ENCODE measurements at regions not wholly inside any gene's neighbourhood (a gene's known extent, or its start where the extent isn't known, plus 50 kb on each side); places are given as distances from the start of the nearest gene placed in this dataset.

DNA sequence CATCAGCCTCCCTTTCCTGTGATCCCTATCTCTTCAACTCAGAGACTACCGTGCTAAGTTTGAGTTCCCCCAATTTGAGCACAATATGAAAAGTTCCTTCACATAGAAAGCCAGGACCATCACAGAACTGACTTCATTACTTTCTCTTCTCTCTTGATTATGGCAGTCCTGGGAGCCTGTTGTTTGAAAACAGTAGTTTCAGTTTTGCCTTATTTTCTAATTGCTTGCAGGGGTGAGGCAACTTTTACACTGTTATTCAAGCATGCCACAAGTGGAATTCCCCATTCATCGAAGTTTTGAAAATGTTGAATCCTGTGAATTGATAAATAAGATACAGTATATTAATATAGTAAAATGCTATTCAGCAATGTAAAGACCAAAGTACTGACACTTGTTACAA is 569.7 kb upstream of the MARCKS start:
- H3K4me1 ChIP-seq = no peaks in the 10 kb centered on the region
- H3K27me3 ChIP-seq = no peaks in the 10 kb centered on the region
- H3K9me3 ChIP-seq = no peaks in the 10 kb centered on the region
- no peaks in the 10 kb centered on the region for H3K36me3 ChIP-seq
- no peak overlapping the region for H3K4me3 ChIP-seq
- H3K27ac ChIP-seq = no peak overlapping the region
- TF ChIP-seq, protein P1, sequence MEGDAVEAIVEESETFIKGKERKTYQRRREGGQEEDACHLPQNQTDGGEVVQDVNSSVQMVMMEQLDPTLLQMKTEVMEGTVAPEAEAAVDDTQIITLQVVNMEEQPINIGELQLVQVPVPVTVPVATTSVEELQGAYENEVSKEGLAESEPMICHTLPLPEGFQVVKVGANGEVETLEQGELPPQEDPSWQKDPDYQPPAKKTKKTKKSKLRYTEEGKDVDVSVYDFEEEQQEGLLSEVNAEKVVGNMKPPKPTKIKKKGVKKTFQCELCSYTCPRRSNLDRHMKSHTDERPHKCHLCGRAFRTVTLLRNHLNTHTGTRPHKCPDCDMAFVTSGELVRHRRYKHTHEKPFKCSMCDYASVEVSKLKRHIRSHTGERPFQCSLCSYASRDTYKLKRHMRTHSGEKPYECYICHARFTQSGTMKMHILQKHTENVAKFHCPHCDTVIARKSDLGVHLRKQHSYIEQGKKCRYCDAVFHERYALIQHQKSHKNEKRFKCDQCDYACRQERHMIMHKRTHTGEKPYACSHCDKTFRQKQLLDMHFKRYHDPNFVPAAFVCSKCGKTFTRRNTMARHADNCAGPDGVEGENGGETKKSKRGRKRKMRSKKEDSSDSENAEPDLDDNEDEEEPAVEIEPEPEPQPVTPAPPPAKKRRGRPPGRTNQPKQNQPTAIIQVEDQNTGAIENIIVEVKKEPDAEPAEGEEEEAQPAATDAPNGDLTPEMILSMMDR (IDR thresholded peaks at IDR 0.05) = no peak
- no peak for TF ChIP-seq POLR2A (IDR thresholded peaks at IDR 0.05)
- intact Hi-C loops (cut with DNase I; ENCODE audit: low total_unique reads) = no loop called here
- no peak for DNase-seq

DNA sequence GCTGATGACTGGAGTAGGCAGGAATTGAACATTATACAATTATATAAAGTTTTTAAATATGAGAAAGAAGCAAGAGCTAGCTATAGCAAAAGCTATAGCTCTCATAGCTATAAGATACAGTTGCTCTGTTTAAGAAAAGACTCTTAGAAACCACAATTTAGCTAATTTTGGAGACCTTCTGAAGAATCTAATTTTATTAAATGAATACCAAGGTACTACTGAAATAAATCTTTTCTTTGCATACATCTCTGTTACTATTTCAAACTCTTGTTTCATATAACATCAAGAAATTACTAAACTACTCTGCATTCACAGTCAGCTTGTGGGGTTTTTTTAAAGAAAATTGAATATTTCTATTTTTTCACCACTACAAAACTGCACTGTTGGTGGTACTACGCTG is 568.7 kb upstream of the MARCKS start:
- intact Hi-C loops (cut with DNase I; ENCODE audit: low total_unique reads) = no loop called here
- TF ChIP-seq, protein P1 (IDR thresholded peaks at IDR 0.05) = no peak
- no peak for TF ChIP-seq POLR2A (IDR thresholded peaks at IDR 0.05)
- Histone ChIP-seq H3K27me3 (no peaks in the 10 kb centered on the region), H3K9me3 (no peaks in the 10 kb centered on the region), H3K27ac (no peak overlapping the region), H3K36me3 (no peaks in the 10 kb centered on the region), H3K4me3 (no peak overlapping the region), H3K4me1 (no peaks in the 10 kb centered on the region)
- no peak for DNase-seq

DNA sequence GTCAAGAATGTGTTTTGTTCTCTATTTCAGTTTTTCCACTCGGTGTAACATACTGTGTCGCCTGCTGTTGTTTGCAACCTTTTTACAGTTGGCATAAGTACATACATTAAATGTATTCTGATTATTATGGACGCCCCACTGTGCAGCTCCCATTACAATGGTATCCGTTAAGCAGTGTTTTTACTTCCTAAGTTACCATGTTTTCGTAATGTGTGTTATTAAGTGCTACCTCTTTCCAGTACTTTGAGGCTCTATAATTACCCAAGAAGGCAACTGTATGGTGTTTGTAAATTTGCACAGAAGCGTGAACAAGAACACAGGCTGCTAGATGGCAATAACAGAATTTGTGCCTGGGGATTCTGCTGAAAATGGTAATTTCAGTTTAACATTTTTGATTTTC is 568.0 kb upstream of the MARCKS start:
- H3K9me3 ChIP-seq = no peaks in the 10 kb centered on the region
- DNase-seq = no peak

DNA sequence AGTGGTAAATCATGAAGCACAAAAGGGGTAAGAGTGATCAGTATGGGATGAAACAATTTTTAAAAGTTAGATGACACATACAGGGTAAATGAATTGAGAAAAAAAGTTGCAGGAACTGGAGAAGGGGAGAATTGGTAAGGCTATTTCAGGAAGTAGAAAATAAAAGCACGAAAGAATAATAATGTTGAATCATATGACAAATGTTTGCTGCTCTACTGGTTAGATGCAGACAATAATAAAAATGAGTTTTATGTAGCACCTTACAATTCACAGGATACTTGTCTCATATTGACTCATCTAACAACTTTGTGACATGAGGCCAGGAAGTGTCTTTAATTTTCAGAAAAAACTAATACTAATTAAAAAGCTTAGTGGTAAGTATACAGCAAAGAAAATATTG is 566.5 kb upstream of the MARCKS start:
- no peak for DNase-seq
- no peaks in the 10 kb centered on the region for H3K4me1 ChIP-seq
- no peak overlapping the region for H3K4me3 ChIP-seq
- no peaks in the 10 kb centered on the region for H3K27me3 ChIP-seq
- no peaks in the 10 kb centered on the region for H3K9me3 ChIP-seq
- intact Hi-C loops (cut with DNase I; ENCODE audit: low total_unique reads) = no loop called here
- H3K27ac ChIP-seq = no peak overlapping the region
- H3K36me3 ChIP-seq = no peaks in the 10 kb centered on the region
- TF ChIP-seq POLR2A (IDR thresholded peaks at IDR 0.05) = no peak
- TF ChIP-seq, protein P1 (IDR thresholded peaks at IDR 0.05) = no peak

More for the DNA sequence above, 568.0 kb upstream of the MARCKS start:
- intact Hi-C loops (cut with DNase I; ENCODE audit: low total_unique reads) = no loop called here
- Histone ChIP-seq H3K27ac (no peak overlapping the region), H3K27me3 (no peaks in the 10 kb centered on the region), H3K4me1 (no peaks in the 10 kb centered on the region), H3K4me3 (no peak overlapping the region), H3K36me3 (no peaks in the 10 kb centered on the region)
- TF ChIP-seq, protein P1 (IDR thresholded peaks at IDR 0.05) = no peak
- TF ChIP-seq POLR2A (IDR thresholded peaks at IDR 0.05) = no peak

DNA sequence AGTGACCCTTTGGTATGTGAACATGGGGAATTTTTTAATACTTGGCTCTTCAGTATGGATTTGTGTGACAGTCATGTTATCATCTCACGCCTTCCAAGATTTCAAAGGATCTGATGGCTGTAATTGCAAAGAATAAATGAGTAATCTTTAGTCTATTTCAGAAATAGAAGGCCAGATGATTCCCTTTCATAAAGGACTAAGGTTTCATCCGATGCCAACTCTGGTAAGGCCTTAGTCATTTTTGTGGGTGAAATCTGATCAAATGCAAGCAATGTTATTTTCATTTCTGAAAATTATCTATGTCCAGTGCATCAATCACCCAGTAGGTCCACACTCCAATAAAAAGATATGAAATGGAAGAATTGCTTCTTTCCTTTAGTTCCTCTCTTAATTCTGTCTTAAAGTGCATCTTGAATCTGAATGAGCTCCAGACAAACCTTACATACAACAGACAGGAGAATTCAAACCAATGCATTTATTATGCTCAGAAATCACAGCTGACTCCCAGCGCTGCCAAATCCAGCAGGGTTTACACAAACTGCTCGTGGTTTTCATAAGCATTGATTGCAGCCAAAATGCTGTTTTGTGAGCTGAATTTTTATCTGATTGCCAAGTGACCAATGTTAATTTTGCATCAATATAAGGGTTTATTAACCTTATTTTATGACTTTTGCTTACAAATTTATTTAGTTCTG is 565.2 kb upstream of the MARCKS start:
- Histone ChIP-seq H3K4me3 (no peak overlapping the region), H3K4me1 (no peaks in the 10 kb centered on the region), H3K27me3 (no peaks in the 10 kb centered on the region), H3K9me3 (no peaks in the 10 kb centered on the region), H3K27ac (no peak overlapping the region), H3K36me3 (no peaks in the 10 kb centered on the region)
- TF ChIP-seq POLR2A (IDR thresholded peaks at IDR 0.05) = no peak
- TF ChIP-seq, protein P1 (IDR thresholded peaks at IDR 0.05) = no peak
- DNase-seq = no peak
- intact Hi-C loops (cut with DNase I; ENCODE audit: low total_unique reads) = no loop called here
